Ovary (tissue), 7 donors: ENCODE measurements at regions not wholly inside any gene's neighbourhood (a gene's known extent, or its start where the extent isn't known, plus 50 kb on each side); places are given as distances from the start of the nearest gene placed in this dataset.

Experiments used
- DNase-seq, 5 donors: peaks; one replicate each; pipeline ENCODE4 v3.0.0-alpha.2; 2019 to 2020
- H3K27ac ChIP-seq, 2 donors: fragments of 200-600 bp; one replicate each; pipeline versions ENCODE4 v1.5.1 to v1.8.0; 2019 to 2022
- H3K27me3 ChIP-seq: fragments of 200-600 bp; one replicate; pipeline ENCODE4 v1.8.0; 2022
- H3K36me3 ChIP-seq: fragments of 200-600 bp; sonication (generic); one replicate; pipeline ENCODE4 v1.5.1; 2019
- H3K4me1 ChIP-seq: one replicate; pipeline ENCODE4 v1.8.1; 2013; ENCODE audit warnings: mild to moderate bottlenecking, moderate library complexity; ENCODE audit not compliant: insufficient read depth
- H3K4me3 ChIP-seq: fragments of 200-600 bp; sonication (generic); one replicate; pipeline ENCODE4 v1.5.1; 2017
- H3K9me3 ChIP-seq, 2 donors: fragments of 200-600 bp in 1 of 2; sonication (generic) in 1 of 2; one replicate each; pipeline versions ENCODE4 v1.5.1 to v1.8.1; 2013 to 2019; ENCODE audit warnings: mild to moderate bottlenecking in 1 of 2, moderate library complexity in 1 of 2
- CTCF ChIP-seq, 3 donors: fragments of 450-650 bp in 2 of 3; fragments of 200-600 bp in 1 of 3; IDR thresholded peaks; one replicate each; pipeline versions ENCODE4 v1.5.1 to v1.8.0; 2016 to 2022; ENCODE audit warnings: antibody characterized with exemption in 3 of 3, mild to moderate bottlenecking in 1 of 3
- EP300 ChIP-seq: sonication (generic); formaldehyde crosslinking; IDR thresholded peaks from one replicate; pipeline ENCODE4 v1.6.1; 2017; ENCODE audit warnings: antibody characterized with exemption
- POLR2A ChIP-seq: fragments of 450-650 bp; IDR thresholded peaks from one replicate; pipeline ENCODE4 v1.6.1; 2017; ENCODE audit warnings: antibody characterized with exemption, mild to moderate bottlenecking, moderate library complexity
- WGBS, 3 donors: extraction: QIAGEN DNeasy Blood & Tissue Kit in 1 of 3; methylation state at CpG; one replicate each; pipeline versions ENCODE4 v1.1.5 to v1.1.7; 2013 to 2017; 5-methylcytosine and 5-hydroxymethylcytosine counted together
- intact Hi-C, 4 donors: fragments of 100-400 bp; cut with DNase I; formaldehyde crosslinking; loops; one replicate each; pipeline versions ENCODE4 v1.11.0 to v1.15.1; 2022 to 2023
- donor health status: DM: no; HTN: no; CAD: no; lungs with moderate emphysema.
- donor health status: DM: no; HTN: no; CAD: no.
- donor health status: Bipolar disorder and iron deficiency.
- donor health status: DM: no; HTN: no; CAD: no.
- donor health status: DM: yes; HTN: yes; CAD: no.

GRCh38 chr5:117559005-117559844 lies 984.6 kb upstream of the SEMA6A start:
- no peak overlapping the region for H3K27ac ChIP-seq
- intact Hi-C loops, result no loop called here
- H3K9me3 ChIP-seq, result no peaks in the 10 kb centered on the region
- 75 to 81% (median 78%) methylated on average over 3 of the region's 3 CpGs for WGBS, 3 donors
- no peaks in the 10 kb centered on the region for H3K4me1 ChIP-seq
- no peak for DNase-seq
- H3K4me3 ChIP-seq, result no peak overlapping the region
- no peaks in the 10 kb centered on the region for H3K36me3 ChIP-seq
- no peak for TF ChIP-seq CTCF (IDR thresholded peaks at IDR 0.05)
- H3K27me3 ChIP-seq, result no peaks in the 10 kb centered on the region

GRCh38 chr5:117551236-117551635 lies 976.6 kb upstream of the SEMA6A start:
- H3K27ac ChIP-seq, result no peak overlapping the region
- H3K36me3 ChIP-seq, result no peaks in the 10 kb centered on the region
- WGBS, 3 donors, result 82 to 92% (median 88%) methylated on average over 2 of the region's 2 CpGs
- H3K4me1 ChIP-seq, result no peaks in the 10 kb centered on the region
- no peak for DNase-seq
- no peaks in the 10 kb centered on the region for H3K9me3 ChIP-seq
- intact Hi-C loops, result no loop called here
- TF ChIP-seq EP300, result no peak
- no peak for TF ChIP-seq POLR2A
- TF ChIP-seq CTCF (IDR thresholded peaks at IDR 0.05), result no peak
- no peak overlapping the region for H3K4me3 ChIP-seq
- H3K27me3 ChIP-seq, result no peaks in the 10 kb centered on the region

GRCh38 chr5:117547192-117547591 lies 972.6 kb upstream of the SEMA6A start:
- H3K9me3 ChIP-seq, result no peaks in the 10 kb centered on the region
- H3K27ac ChIP-seq, result no peak overlapping the region
- H3K4me3 ChIP-seq, result no peak overlapping the region
- DNase-seq, result no peak
- intact Hi-C loops, result no loop called here
- WGBS, 3 donors, result 88 to 91% (median 90%) methylated on average over 1 of the region's 1 CpG
- no peaks in the 10 kb centered on the region for H3K27me3 ChIP-seq
- TF ChIP-seq POLR2A, result no peak
- no peak for TF ChIP-seq CTCF (IDR thresholded peaks at IDR 0.05)
- H3K36me3 ChIP-seq, result no peaks in the 10 kb centered on the region
- H3K4me1 ChIP-seq, result no peaks in the 10 kb centered on the region

GRCh38 chr5:117539692-117540091 lies 965.1 kb upstream of the SEMA6A start:
- H3K9me3 ChIP-seq, result no peaks in the 10 kb centered on the region
- no peak overlapping the region for H3K4me3 ChIP-seq
- 86 to 88% (median 88%) methylated on average over 2 of the region's 2 CpGs for WGBS, 3 donors
- DNase-seq, result no peak
- TF ChIP-seq CTCF (IDR thresholded peaks at IDR 0.05), result no peak
- TF ChIP-seq POLR2A, result no peak
- no peak for TF ChIP-seq EP300
- no peaks in the 10 kb centered on the region for H3K27me3 ChIP-seq
- no peaks in the 10 kb centered on the region for H3K4me1 ChIP-seq
- intact Hi-C loops, result no loop called here
- no peaks in the 10 kb centered on the region for H3K36me3 ChIP-seq
- H3K27ac ChIP-seq, result no peak overlapping the region
